NCI-H345 treated with DMSO at 0.1 percent for 48 hours (cell line): ENCODE measurements at regions not wholly inside any gene's neighbourhood (a gene's known extent, or its start where the extent isn't known, plus 50 kb on each side); places are given as distances from the start of the nearest gene placed in this dataset.

Experiments used
- DNase-seq: peaks from one replicate; lab custom pipeline; 2025; ENCODE audit not compliant: unreplicated experiment; lab: John Stamatoyannopoulos, UW

GRCh38 chr22:22392131-22392530, 116.4 kb downstream of the ZNF280B start:
- no peak for DNase-seq

- DNase-seq = no peak
Measured at GRCh38 chr22:22394591-22394990, 114.0 kb downstream of the ZNF280B start.

GRCh38 chr22:22395245-22395644, 113.3 kb downstream of the ZNF280B start:
- no peak for DNase-seq

GRCh38 chr22:22396741-22397291, 111.7 kb downstream of the ZNF280B start:
- DNase-seq = no peak

- DNase-seq = no peak
Measured at GRCh38 chr22:22397292-22397870, 111.2 kb downstream of the ZNF280B start.

- DNase-seq = no peak
Measured at GRCh38 chr22:22397875-22398524, 110.5 kb downstream of the ZNF280B start.

- no peak for DNase-seq
Measured at GRCh38 chr22:22398530-22399327, 109.8 kb downstream of the ZNF280B start.

GRCh38 chr22:22400099-22400498, 108.4 kb downstream of the ZNF280B start:
- no peak for DNase-seq

- no peak for DNase-seq
Measured at GRCh38 chr22:22400964-22401363, 107.6 kb downstream of the ZNF280B start.

GRCh38 chr22:22401381-22401780, 107.2 kb downstream of the ZNF280B start:
- DNase-seq = no peak

GRCh38 chr22:22403306-22403705, 105.2 kb downstream of the ZNF280B start:
- no peak for DNase-seq

- no peak for DNase-seq
Measured at GRCh38 chr22:22403771-22404170, 104.8 kb downstream of the ZNF280B start.

- DNase-seq = no peak
Measured at GRCh38 chr22:22404598-22405284, 103.8 kb downstream of the ZNF280B start.

- no peak for DNase-seq
Measured at GRCh38 chr22:22406445-22407027, 102.0 kb downstream of the ZNF280B start.

- DNase-seq = no peak
Measured at GRCh38 chr22:22407061-22407460, 101.5 kb downstream of the ZNF280B start.

GRCh38 chr22:22408269-22408668, 100.3 kb downstream of the ZNF280B start:
- DNase-seq = no peak

GRCh38 chr22:22408731-22409696, 99.5 kb downstream of the ZNF280B start:
- no peak for DNase-seq

GRCh38 chr22:22410121-22410520, 98.4 kb downstream of the ZNF280B start:
- DNase-seq = no peak

GRCh38 chr22:22410677-22411076, 97.9 kb downstream of the ZNF280B start:
- DNase-seq = no peak

GRCh38 chr22:22414266-22414665, 94.3 kb downstream of the ZNF280B start:
- DNase-seq = no peak
